ENCODE measurements at regions not wholly inside any gene's neighbourhood (a gene's known extent, or its start where the extent isn't known, plus 50 kb on each side); places are given as distances from the start of the nearest gene placed in this dataset.

- no peak for TF ChIP-seq CTCF (conservative IDR thresholded peaks at IDR 0.05; ENCODE audit: low read length)
- TF ChIP-seq EZH2phosphoT487 (IDR thresholded peaks at IDR 0.05; ENCODE audit: borderline replicate concordance, low read depth, low read length): no peak
These were observed 139.1 kb downstream of the BASP1 start for GRCh38 chr5:17356551-17356950.
